NCI-H82 treated with DMSO at 0.1 percent for 48 hours (cell line): ENCODE measurements at regions not wholly inside any gene's neighbourhood (a gene's known extent, or its start where the extent isn't known, plus 50 kb on each side); places are given as distances from the start of the nearest gene placed in this dataset.

Experiments
- DNase-seq: peaks from one replicate; lab custom pipeline; 2025; ENCODE audit not compliant: unreplicated experiment; lab: John Stamatoyannopoulos, UW

DNA sequence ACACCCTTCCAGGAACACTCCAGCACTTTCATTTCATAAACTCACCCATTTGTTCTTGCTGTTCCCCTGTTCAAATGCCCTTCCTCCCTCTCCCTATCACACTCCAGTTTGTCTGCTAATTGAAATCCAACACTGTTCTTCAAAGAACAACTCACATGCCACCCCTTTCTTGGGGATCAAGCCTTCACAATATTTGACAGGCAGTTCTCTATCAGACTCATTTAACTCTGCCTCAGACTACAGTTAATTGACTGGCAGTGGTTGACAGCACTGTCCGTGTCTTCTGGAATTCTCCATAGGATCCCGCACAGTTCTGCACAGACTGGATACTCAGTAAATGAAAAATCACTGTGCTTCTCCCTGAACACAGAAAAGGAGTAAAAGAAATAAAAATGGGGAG is 87.8 kb downstream of the PMP22 start:
- DNase-seq, result no peak

DNA sequence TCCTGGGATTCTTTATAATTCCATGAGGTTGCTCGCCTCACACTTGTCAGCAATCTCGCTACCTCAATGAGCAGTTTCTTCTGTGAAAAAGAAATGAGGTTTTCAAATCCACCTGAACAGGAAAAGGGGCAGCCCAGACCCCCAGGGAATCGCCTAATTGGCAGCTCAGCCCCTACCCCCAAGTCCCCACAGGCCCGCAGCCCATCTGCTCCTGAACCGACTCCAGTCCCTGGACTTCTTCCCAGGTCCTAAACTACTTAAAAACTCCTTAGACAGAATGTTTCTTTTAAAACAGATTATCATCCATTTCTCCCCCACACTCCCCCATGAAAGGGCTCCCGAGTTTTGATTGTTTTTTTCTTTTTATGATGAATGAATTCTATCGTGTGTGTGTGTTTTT is 89.8 kb downstream of the PMP22 start:
- peak; percentile 2 for DNase-seq

DNA sequence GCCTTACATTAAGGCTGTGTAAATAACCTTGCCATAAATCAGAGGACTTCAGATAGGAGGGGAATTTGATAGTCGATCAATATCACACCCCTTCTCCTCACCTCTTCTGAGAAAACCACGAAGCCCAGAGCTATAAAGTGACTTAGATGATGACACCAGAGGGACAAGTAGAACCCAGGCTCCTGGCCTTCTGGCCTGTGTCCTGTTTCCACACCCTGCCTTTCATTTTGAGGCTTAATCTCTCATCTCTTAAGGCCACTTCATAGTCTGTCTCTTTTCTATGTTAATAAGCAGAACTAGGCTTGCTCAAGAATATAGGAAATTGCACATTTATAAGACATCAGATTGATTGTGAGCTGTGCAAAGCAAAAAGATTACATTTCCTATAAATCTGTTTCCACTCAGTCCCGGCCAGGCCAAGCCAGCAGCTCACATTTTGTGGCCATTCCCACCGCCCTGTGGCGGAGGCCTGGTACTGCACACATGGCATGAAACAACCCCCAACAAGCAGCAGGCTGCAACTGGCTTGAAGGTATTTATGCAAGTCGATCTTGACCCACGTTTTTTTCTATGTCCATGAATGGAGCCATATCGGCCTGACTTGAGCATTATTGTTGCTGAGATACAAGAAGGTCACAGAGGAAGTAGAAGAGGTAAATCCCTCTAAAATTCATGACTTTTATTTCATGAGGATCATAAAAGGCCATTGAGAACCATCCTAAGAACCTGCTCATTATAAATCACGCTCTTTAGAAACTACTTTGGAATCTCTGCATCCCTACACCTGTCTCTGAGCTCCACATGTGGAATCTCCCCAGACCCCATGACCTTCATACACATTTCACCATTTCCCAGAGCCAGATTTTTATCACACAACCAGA is 93.7 kb downstream of the PMP22 start:
- DNase-seq, result peak; percentile 35

DNA sequence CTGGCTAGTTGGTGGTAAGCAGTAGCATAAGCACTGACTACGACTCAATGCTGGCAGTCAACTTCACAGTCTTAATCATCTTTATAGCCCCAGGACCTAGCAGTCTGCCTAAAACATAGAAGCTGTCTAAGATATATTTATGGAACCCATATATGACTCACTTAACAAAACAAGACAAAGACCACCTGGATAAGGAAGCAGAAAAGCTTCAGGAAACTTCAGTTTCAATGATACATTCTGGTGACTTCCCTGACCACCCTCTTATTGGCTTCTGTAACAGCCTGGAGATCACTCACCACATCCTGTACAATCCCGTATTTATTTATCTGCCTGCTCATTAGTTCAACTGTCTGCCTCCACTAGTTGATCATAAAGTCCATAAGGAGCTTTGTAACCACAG is 95.5 kb downstream of the PMP22 start:
- no peak for DNase-seq

DNA sequence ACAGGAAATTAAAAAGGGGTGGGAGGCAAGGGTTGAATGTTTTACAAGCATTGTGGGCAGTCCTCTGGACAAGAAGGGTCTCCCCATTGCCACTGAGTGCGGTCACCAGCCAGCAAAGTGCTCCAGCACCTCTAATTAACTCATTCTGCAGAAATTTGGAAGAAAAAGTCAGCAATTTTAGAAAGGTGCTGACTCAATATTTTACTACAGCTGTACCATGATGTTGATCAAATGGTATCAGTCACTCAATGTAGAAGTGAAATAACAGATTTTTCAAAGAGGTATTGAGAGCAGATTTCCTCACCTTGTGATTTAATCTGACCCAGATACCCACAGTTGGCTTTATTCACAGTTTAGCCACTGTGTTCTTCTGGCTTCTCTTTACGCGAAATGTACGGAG is 96.7 kb downstream of the PMP22 start:
- DNase-seq, result no peak

DNA sequence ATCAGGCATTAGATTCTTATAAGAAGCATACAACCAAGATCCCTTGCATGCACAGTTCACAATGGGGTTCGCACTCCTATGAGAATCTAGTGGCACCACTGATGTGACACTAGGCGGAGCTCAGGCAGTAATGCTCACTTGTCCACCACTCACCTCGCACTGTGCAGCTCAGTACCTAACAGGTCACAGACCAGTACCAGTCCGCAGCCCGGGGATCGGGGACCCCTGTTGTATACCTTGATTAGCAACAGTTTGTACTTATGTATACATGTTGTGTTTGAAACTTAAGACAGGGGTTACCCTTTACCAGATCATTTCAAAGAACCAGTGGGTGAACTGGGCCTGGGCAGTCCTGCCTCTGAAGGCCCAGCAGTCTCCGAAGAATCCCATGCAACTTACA is 103.7 kb downstream of the PMP22 start:
- no peak for DNase-seq

DNA sequence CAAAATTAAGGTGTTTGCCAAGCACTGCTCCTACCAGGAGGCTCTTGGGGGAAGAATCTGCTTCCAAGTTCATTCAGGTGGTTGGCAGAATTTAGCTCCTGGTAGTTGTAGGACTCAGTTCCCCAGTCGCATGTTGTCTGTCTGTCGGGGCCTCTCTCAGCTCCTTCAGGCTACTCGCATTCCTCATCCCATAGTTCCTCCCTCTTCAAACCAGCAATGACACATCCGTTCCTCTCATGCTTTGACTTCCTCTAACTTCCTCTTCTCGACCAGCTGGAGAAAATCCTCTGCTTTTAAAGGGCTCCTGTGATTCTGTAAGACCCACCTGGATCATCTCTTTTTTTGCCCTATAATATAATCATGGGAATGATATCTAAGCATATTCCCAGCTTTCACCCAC is 108.1 kb downstream of the PMP22 start:
- DNase-seq, result no peak

DNA sequence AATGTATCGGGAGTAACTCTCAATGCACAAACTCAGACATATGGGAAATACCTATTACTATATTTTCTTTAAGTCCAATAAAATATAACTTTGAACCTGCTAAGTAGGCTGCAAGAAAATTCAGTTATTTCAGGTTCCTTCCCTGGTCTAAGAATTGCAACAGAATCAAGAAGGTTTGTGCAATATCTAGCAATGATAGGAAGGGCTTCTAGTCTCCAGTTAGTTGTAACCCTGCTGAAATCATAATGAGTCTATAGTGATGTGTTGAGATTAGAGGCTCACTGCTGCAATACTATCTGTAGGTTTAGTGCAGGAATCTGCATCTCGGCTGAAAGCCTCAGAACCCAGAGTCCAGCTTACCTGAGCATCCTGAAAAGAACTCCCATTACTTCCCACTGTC is 110.5 kb downstream of the PMP22 start:
- DNase-seq, result no peak

DNA sequence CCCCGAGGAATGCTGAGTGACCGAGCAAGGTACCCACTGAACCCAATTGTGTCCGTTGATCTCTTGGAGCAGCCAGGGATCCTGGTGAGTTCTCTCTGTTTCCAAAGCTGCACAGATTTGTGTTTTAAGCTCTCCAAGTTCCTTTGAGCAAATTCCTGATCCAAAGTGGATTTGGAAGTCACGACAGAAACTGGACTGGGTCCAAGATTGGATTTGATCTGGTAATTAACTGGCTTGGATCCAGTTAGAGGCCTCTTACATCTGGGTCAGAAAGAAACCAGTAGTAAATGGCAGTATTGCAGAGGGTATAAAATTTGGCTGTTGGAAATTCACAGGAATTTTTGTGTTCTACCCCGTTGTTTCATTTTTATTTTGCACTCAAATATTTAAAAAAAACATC is 119.5 kb downstream of the PMP22 start:
- peak; percentile 94 for DNase-seq

DNA sequence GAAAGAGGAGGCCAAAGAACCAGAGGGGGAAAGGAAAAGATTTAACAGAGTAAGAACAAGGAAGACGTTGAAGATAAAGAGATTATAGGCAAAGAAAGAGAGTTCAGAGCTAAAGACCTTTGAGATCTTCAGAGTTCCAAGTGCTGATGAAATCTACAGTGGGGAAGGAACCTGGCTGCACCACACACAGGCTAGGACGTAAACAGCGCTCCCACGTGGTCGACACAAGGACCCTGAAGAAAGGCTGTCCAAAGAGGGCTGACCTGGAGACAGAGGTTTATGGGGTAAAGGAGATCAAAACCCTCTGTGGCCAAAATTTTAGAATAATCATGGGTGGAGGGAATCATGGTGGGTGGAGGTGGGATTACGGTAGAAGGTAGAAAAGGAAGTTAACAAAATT is 121.6 kb downstream of the PMP22 start:
- no peak for DNase-seq

DNA sequence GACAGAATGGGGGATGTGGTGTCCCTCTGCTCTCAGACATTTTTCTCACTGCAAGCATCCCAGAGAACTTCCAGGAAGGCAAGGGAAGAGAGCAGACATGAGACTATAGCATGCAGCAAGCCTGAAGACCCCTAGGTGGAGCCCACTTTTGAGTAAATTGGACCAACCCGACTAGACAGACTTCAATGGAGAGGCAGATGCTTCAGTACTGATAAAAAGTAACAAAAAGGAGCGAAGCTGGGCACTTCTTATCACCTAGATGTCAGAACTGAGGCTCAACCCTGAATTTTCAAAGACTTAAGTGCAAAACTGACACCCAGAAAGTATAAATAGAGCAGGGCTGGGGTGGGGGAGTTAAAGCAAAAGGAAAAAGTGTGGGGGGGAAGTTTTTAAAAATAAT is 130.8 kb downstream of the PMP22 start:
- DNase-seq, result no peak

DNA sequence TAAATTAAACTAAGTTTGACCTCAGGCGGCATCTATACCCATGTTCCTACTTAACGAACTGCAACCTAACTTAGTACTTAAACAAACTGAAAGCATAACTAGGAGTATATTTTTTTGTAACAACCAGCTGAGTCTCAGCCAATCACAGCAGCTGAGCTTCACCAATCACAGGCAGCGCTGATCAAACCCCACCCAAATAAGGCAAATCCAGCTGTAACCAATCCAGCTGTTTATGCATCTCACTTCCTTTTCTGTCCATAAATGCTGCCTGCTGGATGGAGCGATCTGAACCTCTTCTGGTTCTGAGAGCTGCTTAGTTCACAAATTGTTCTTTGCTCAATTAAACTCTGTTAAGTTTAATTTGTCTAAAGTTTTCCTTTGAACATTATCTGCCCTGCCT is 131.3 kb downstream of the PMP22 start:
- no peak for DNase-seq

DNA sequence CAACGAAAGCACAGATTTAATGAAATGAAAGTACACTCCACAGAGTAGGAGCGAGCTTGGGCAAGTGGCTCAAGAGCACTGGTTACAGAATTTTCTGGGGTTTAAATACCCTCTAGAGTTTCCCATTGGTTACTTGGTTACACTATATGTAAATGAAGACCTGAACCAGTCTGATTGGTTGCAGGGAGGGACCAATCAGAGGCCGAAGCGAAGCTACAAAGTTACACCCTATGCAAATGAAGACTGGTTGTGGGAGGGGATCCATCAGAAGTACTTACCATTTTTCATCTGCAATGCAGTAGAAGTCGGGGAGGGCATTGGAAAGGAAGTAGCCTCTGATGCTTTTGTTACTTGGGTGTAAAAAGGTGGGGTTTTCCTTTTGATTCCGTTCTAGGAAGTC is 132.0 kb downstream of the PMP22 start:
- DNase-seq, result no peak

DNA sequence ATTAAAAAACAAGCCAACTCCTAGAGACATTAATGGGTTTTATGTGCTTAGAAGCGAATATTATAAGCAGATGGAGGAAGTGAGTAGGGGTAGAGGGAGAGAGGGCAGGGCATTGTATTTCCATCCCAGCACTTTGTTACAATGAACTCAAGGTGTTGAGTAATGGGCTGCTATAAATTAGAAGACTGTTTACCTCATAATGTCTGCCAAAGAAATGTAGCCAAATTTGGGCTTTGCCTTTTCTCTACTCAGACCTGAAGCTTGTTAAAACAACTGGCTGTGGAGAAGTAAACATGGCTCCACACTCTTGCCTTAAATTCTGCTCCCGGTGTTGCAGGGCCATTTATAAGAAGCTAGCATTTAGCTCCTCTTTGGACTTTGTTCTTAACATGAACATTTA is 134.7 kb downstream of the PMP22 start:
- no peak for DNase-seq

DNA sequence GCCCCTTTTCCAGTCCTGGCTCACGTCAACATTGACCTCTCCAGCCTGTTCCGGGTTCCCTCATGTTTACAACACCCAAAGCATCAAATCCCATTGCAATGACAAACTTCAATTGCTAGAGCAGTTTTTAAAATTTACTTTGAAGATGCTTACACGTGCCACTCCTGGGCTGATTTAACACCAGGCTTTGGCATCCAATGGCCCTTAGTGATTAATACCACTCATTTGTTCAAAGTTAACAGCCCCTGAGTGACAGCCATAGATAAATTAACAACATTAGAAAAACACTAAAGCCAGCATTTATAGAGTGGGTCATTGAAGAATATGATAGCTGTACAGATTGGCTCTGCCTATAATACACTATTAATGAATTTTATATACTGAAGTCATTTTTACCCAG is 135.1 kb downstream of the PMP22 start:
- DNase-seq, result no peak

DNA sequence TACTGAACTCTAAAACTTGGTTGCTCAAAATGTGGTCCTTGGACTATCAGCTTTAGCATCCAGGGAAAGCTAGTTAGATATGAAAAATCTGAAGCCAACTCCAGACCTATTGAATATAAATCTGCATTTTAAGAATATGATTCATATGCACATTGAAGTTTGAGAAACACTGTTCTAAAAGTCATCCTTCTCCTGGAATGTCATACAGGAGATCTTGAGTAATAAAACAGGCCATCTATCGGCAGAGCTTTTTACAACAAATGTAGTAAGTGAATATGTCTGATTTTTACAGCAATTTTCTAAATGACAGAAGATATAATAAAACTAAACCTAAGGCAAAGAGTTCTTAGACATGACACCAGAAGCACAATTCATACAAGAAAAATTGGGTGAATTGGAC is 140.4 kb downstream of the PMP22 start:
- DNase-seq, result no peak

DNA sequence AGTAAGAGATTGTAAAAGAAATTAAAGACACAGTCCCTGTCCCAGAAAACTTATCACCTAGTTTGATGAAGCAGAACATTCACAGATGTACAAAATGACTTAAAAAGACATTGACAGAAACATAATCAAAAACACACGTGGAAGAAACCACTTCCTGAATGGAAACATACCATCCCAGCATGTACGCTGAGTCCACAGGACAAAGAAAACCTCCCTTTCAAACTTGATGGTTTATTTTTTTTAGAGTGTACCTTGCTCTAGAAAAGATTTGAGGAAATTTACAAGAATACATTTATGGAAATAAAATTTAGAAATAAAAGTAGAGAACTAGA is 140.9 kb downstream of the PMP22 start:
- DNase-seq, result no peak

DNA sequence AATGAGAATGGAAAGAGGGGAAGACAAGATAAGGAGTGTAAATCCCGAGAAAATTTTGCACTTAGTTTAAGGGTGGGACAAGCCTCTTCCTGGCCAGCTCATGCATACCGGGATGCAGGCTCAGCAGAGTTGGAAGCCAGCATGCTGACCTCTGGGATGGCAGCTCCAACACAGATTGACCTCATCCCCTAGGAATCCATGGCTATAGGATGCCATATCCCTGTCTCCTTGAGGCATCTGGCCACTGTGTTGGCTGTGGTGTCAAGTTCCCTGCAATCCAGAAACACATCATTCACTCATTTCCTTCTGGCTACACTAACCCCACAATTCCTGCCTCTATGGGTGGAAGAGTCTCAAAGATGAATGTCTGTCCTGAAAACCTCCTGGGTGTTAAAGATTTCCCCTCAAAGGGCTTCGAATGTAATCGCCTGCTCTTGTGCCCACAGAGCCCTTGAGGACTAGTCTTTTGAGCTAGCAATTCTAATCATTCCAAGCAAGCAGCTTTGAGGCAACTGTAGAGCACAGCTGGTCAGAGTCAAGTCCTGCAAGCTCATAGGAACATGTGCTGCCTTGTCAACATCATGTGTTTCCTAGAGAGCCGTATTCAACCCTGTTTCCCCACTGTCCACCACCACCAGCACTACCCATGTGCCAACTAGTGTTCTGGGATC is 141.4 kb downstream of the PMP22 start:
- no peak for DNase-seq

DNA sequence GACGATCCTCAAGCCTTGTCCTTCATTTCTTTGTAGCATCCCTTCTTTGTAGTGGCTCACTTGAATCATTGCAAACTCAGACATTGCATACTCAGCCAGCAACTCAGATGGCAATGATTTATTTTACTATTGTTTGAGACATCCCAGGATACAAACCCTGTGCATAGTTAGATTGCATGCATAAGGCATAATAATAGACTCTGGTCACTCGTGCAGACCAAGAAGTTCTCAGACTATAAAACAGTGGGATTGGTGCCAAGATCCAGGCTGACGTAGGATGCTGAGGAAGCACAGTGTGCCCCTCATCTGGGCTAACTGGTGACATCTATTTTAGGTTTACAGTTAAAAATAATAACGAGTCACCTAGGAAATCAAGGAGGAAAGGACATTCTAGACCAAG is 142.3 kb downstream of the PMP22 start:
- DNase-seq, result no peak

DNA sequence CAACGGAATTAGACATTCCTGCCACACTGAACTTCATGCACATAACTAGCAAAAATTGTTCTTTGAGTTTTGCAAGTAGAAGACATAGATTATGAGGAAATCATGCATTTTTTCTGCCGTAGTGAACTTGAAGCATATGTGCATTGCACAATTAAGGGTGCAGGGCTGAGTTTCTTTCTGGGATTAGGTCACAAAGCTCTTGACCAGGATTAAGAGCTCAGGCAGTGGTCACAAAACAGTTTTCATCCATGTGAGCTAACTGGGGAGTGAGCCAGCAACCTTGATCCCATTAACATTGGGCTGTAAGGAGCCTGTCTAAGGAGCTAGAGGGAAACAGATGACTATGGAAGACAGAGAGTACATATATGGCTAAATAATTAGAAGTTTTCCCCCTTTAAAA is 143.7 kb downstream of the PMP22 start:
- peak; percentile 95 for DNase-seq

DNA sequence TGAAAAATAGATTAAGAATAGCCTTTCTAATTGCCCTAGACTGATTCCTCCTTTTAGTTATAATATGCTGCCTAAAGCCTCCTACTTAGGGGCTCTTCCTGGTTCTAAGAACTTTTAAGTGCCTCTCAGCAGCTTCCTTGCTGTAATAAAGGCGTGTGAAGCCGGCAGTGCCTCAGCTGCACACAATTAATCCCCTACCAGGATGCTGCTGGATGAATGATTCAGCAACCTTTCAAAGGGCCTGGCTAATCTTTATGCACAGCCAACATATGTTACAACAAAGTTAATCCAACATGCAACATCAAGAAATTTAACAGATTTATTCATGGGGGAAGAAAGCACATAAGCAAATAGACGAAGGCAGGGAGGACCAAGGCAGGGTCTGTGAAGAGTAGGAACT is 145.2 kb downstream of the PMP22 start:
- peak; percentile 95 for DNase-seq

DNA sequence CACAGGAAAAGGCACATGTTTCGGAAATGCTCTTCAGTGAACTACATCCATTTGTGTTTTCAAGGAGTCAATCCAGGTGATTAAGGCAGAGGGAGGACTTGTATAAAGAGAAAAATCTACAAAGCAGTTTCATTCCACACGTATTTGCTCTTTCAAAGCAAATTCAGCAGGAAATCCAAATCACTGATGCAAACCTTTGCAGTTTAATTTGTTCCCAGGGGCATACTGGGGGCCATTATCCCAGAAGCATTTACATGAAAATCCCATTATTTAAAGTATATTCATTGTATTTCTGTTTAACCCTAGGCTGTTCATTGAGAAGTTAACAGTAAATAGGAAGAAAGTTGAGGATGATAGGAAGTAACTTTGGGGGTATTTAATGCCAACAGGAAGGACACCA is 147.9 kb downstream of the PMP22 start:
- DNase-seq, result no peak
